IgD-negative memory B cell (primary cell): ENCODE measurements at regions not wholly inside any gene's neighbourhood (a gene's known extent, or its start where the extent isn't known, plus 50 kb on each side); places are given as distances from the start of the nearest gene placed in this dataset.
"Not testable (repeated sequence)": the region's sequence is repeated elsewhere in the genome, so short reads cannot be mapped to it uniquely, and the experiment has no call there.

Source experiments
- H3K27ac Mint-ChIP-seq, 3 donors: one replicate each; pipeline ENCODE4 v1.8.0; 2020 to 2022; ENCODE audit warnings: mild to moderate bottlenecking in 3 of 3, mixed read lengths in 3 of 3, moderate library complexity in 1 of 3
- H3K27me3 Mint-ChIP-seq: one replicate; pipeline ENCODE4 v1.8.0; 2021; ENCODE audit warnings: mixed read lengths
- H3K36me3 Mint-ChIP-seq: one replicate; pipeline ENCODE4 v1.8.0; 2020; ENCODE audit warnings: mild to moderate bottlenecking, mixed read lengths
- H3K4me1 Mint-ChIP-seq, 3 donors: one replicate each; pipeline ENCODE4 v1.8.0; 2020 to 2022; ENCODE audit warnings: mixed read lengths in 3 of 3, mild to moderate bottlenecking in 1 of 3
- H3K4me3 Mint-ChIP-seq, 4 donors: one replicate each; pipeline ENCODE4 v1.8.0; 2020 to 2022; ENCODE audit warnings: mild to moderate bottlenecking in 4 of 4, mixed read lengths in 4 of 4, moderate library complexity in 3 of 4
- H3K9me3 Mint-ChIP-seq, 3 donors: one replicate each; pipeline ENCODE4 v1.8.0; 2020 to 2021; ENCODE audit warnings: mixed read lengths in 3 of 3, mild to moderate bottlenecking in 1 of 3

DNA sequence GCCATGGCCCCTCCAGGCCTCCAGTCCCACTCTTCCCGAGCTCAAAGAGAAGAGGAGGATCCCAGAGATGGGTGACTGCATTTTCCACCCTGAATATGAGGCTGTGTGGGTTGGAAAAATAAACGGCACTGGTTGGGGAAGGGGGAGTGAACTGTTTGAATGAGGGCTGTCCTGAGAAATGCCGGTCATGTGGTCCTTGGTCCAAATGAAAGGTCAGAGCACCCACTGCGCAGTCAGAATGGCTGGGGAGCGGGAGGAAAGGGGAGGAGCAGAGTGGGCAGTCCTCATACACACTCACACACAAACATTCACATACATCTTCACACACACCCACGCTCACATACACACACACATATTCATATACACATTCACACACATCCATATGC, 83.1 kb downstream of the MRPL14 start:
- Mint-ChIP-seq H3K36me3 (no peaks in the 10 kb centered on the region), H3K27ac (no peak overlapping the region), H3K4me1 (no peaks in the 10 kb centered on the region), H3K9me3 (no peaks in the 10 kb centered on the region), H3K27me3 (peaks cover 2% of the 10 kb centered on the region), H3K4me3 (no peak overlapping the region)

- Mint-ChIP-seq H3K27me3 (peaks cover 2% of the 10 kb centered on the region), H3K4me1 (no peaks in the 10 kb centered on the region), H3K36me3 (no peaks in the 10 kb centered on the region), H3K4me3 (no peak overlapping the region), H3K27ac (no peak overlapping the region), H3K9me3 (no peaks in the 10 kb centered on the region)
These were observed 83.6 kb downstream of the MRPL14 start for GRCh38 chr6:44043479-44044153.

- Mint-ChIP-seq H3K36me3 (peaks cover 2% of the 10 kb centered on the region), H3K27me3 (peaks cover 2% of the 10 kb centered on the region), H3K4me3 (no peak overlapping the region), H3K9me3 (no peaks in the 10 kb centered on the region), H3K27ac (no peak overlapping the region), H3K4me1 (no peaks in the 10 kb centered on the region)
These were observed 84.2 kb downstream of the MRPL14 start for GRCh38 chr6:44042989-44043478.

- Mint-ChIP-seq H3K27me3 (peaks cover 2% of the 10 kb centered on the region), H3K9me3 (no peaks in the 10 kb centered on the region), H3K4me3 (no peak overlapping the region), H3K36me3 (peaks cover 2% of the 10 kb centered on the region), H3K27ac (no peak overlapping the region), H3K4me1 (no peaks in the 10 kb centered on the region)
These were observed 84.8 kb downstream of the MRPL14 start for GRCh38 chr6:44042261-44042988.

DNA sequence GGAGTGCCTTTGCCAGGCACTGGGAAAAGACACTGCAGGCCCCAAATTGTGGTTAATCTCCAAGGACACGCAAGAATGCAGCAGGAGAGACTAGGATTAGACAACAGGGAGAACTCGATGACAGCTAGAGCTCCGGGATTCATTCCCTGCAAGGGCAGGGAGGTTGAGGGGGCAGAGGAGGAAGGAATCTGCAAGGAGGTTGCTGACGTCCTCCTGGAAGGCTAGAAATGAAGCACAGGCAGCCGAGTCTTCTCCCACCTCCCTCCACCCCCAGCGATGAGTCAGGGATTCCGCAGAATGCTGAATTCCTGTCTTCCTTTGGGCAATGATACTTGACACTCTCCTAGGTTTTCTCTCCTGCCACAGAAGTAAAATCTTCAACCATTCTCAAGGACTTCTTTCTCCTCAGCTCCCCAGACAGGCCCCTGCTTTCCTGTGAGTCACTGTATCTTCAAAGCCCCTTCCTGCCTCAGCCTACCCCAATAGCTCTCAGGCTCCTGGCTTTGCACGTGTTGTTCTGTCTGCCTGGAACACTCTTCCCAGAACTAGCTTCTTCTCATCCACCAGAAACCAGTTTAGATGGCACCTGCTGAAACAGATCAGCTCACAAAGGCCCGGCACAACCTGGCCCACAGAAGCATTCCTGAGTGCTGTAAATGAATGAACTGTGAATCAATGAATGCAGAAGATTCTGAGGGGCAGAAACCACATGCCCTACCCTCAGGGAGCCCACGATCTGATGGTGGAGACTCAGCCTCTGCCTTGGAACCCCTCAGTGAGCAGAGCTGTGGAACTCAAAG, 85.6 kb downstream of the MRPL14 start:
- H3K4me1 Mint-ChIP-seq = no peaks in the 10 kb centered on the region
- H3K27ac Mint-ChIP-seq = no peak overlapping the region
- peaks cover 2% of the 10 kb centered on the region for H3K36me3 Mint-ChIP-seq
- peaks cover 5% of the 10 kb centered on the region for H3K27me3 Mint-ChIP-seq
- no peak overlapping the region for H3K4me3 Mint-ChIP-seq
- H3K9me3 Mint-ChIP-seq = no peaks in the 10 kb centered on the region

DNA sequence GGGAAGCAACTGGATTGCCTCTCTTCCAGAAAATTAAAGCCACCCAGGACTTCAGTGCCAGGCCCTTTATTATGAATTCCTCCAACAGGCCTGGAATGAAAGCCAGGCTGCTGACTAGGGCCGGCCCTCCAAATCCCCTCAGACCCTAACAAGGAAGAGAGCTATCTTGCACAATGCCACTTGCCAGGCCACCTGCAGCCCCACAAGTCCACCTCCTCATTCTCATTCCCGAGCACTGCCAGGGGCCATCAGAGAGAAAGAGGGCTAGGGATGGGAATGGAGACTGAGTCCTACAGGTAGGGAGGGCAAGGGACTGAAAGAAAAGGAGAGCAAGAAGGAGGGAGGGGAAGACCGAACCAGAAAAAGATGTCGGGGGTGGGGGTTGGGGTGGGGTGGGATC, 86.5 kb downstream of the MRPL14 start:
- Mint-ChIP-seq H3K27me3 (peaks cover 7% of the 10 kb centered on the region), H3K9me3 (peaks cover 0 to 1% (median 0%) of the 10 kb centered on the region in 3 donors), H3K36me3 (peaks cover 2% of the 10 kb centered on the region), H3K4me3 (no peak overlapping the region), H3K4me1 (peaks cover 0 to 2% (median 1%) of the 10 kb centered on the region in 3 donors), H3K27ac (no peak overlapping the region)

- peaks cover 0 to 2% (median 0%) of the 10 kb centered on the region in 3 donors for H3K9me3 Mint-ChIP-seq
- H3K36me3 Mint-ChIP-seq = peaks cover 2% of the 10 kb centered on the region
- H3K27me3 Mint-ChIP-seq = peaks cover 13% of the 10 kb centered on the region
- H3K4me1 Mint-ChIP-seq = peaks cover 0 to 7% (median 2%) of the 10 kb centered on the region in 3 donors
- no peak overlapping the region for H3K27ac Mint-ChIP-seq
- H3K4me3 Mint-ChIP-seq = no peak overlapping the region
These were observed 87.4 kb downstream of the MRPL14 start for GRCh38 chr6:44039839-44040350.

DNA sequence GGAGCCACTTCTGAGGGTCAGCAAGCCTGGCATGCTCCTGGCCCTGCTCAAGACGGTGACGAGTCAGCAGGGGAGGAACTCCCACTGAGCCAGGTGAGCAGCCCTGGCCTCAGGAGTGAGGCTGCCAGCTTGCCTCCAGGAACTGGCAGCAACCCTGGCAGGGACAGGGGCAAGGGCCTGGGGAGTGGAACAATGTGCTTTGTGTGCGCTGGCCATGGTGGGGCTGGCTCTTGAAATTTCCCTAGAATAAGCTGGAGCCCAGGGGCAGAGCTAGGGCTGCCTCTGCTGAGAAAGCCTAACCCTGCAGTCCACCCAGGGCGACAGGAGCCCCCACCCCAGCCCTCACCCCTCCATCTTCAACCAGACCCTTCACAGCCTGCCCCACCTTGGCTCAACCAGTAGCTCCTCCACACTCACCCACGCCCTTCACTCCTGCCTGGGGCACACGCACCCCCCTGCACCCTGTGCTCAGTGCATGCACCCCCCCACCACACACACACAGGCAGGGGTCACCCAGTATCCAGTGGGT, 88.0 kb downstream of the MRPL14 start:
- Mint-ChIP-seq H3K4me3 (no peak overlapping the region), H3K9me3 (peaks cover 0 to 2% (median 0%) of the 10 kb centered on the region in 3 donors), H3K27me3 (peaks cover 13% of the 10 kb centered on the region), H3K4me1 (peaks cover 0 to 7% (median 2%) of the 10 kb centered on the region in 3 donors), H3K36me3 (peaks cover 2% of the 10 kb centered on the region), H3K27ac (no peak overlapping the region)

GRCh38 chr6:44038543-44039065, 88.6 kb downstream of the MRPL14 start:
- H3K36me3 Mint-ChIP-seq = peaks cover 2% of the 10 kb centered on the region
- peaks cover 0 to 7% (median 2%) of the 10 kb centered on the region in 3 donors for H3K4me1 Mint-ChIP-seq
- peaks cover 0 to 2% (median 0%) of the 10 kb centered on the region in 3 donors for H3K9me3 Mint-ChIP-seq
- H3K27ac Mint-ChIP-seq = no peak overlapping the region
- no peak overlapping the region for H3K4me3 Mint-ChIP-seq
- H3K27me3 Mint-ChIP-seq = peaks cover 13% of the 10 kb centered on the region

DNA sequence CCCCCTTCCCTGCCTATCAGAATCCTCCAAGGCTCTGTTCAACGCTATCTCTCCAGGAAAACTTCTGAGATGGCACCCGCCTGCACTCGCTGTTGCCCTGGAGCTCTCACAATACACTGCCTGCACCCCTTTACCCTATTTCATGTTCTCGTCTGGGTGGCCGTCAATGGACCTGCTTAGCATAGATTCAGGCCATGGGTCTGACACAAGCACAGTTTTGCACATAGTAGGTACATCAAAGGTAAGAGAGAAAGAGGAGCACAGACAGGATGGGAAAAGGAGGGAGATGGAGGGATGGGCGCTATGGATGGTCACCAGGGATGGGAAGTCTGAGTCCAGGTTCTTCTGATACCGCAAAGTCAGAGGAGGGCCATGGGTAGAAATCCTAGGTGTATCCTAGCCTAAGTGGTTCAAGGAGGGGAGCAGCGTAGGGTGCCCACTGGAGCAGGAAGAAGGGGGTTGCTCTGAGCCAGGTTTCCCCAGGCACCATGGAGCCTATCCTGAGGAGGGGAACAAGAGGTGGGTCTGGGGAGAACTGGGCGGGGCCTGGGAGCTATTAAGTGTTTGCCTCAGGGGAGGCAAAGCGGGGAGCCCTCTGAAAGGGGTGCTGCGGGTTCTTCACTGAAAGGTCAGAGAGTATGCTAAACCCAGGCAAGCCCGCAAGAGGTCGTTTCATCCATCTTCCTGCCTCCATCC, 89.3 kb downstream of the MRPL14 start:
- Mint-ChIP-seq H3K4me1 (peaks cover 0 to 7% (median 2%) of the 10 kb centered on the region in 3 donors), H3K4me3 (no peak overlapping the region), H3K27me3 (peaks cover 13% of the 10 kb centered on the region), H3K36me3 (peaks cover 2% of the 10 kb centered on the region), H3K9me3 (peaks cover 0 to 2% (median 0%) of the 10 kb centered on the region in 3 donors), H3K27ac (no peak overlapping the region)

GRCh38 chr6:44037276-44037675, 90.0 kb downstream of the MRPL14 start:
- not testable (repeated sequence) for H3K4me3 Mint-ChIP-seq, H3K27ac Mint-ChIP-seq, H3K9me3 Mint-ChIP-seq, H3K36me3 Mint-ChIP-seq, H3K4me1 Mint-ChIP-seq
- H3K27me3 Mint-ChIP-seq = peaks cover 13% of the 10 kb centered on the region

GRCh38 chr6:44036699-44037101, 90.6 kb downstream of the MRPL14 start:
- Mint-ChIP-seq H3K4me1 (peaks cover 0 to 7% (median 2%) of the 10 kb centered on the region in 3 donors), H3K4me3 (no peak overlapping the region), H3K27ac (no peak overlapping the region), H3K27me3 (peaks cover 13% of the 10 kb centered on the region), H3K36me3 (peaks cover 2% of the 10 kb centered on the region), H3K9me3 (peaks cover 0 to 2% (median 0%) of the 10 kb centered on the region in 3 donors)

GRCh38 chr6:44036196-44036595, 91.1 kb downstream of the MRPL14 start:
- no peak overlapping the region for H3K27ac Mint-ChIP-seq
- H3K27me3 Mint-ChIP-seq = peaks cover 15% of the 10 kb centered on the region
- H3K4me1 Mint-ChIP-seq = peaks cover 0 to 7% (median 2%) of the 10 kb centered on the region in 3 donors
- no peak overlapping the region for H3K4me3 Mint-ChIP-seq
- H3K36me3 Mint-ChIP-seq = peaks cover 2% of the 10 kb centered on the region
- H3K9me3 Mint-ChIP-seq = peaks cover 0 to 2% (median 0%) of the 10 kb centered on the region in 3 donors

DNA sequence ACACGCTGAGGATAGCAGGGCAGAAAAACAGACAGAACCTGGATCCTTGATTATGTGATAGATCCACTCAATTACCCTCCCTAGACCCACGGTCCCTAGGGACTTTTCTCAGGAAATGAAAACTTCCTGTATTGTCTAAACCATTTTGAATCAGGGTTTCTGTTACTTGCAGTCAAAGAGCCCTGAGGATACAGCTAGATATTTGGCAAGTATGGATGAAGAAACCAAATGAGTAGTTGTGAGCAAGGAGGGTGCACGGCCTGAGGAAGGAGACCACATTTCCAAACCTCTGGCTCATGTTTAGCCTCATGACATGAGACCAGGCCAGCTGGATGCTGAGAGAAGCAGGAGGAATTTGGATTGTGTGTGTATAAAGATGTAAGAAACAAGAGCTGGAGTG, 91.6 kb downstream of the MRPL14 start:
- peaks cover 0 to 7% (median 2%) of the 10 kb centered on the region in 3 donors for H3K4me1 Mint-ChIP-seq
- H3K27ac Mint-ChIP-seq = no peak overlapping the region
- peaks cover 2% of the 10 kb centered on the region for H3K36me3 Mint-ChIP-seq
- peaks cover 0 to 2% (median 0%) of the 10 kb centered on the region in 3 donors for H3K9me3 Mint-ChIP-seq
- H3K4me3 Mint-ChIP-seq = no peak overlapping the region
- H3K27me3 Mint-ChIP-seq = peaks cover 15% of the 10 kb centered on the region
